Sigmoid colon (tissue), 6 donors: ENCODE measurements at regions not wholly inside any gene's neighbourhood (a gene's known extent, or its start where the extent isn't known, plus 50 kb on each side); places are given as distances from the start of the nearest gene placed in this dataset.

Experiments
- DNase-seq: peaks from one replicate; pipeline ENCODE4 v3.0.0-alpha.2; 2019
- H3K27ac ChIP-seq, 4 donors: fragments of 200-600 bp; sonication (generic); one replicate each; pipeline ENCODE4 v1.5.1; 2016 to 2019; ENCODE audit warnings: mild to moderate bottlenecking in 1 of 4
- H3K27me3 ChIP-seq, 3 donors: fragments of 200-600 bp; sonication (generic); one replicate each; pipeline ENCODE4 v1.5.1; 2019; ENCODE audit warnings: mild to moderate bottlenecking in 1 of 3
- H3K36me3 ChIP-seq, 4 donors: fragments of 200-600 bp; sonication (generic); one replicate each; pipeline ENCODE4 v1.5.1; 2016 to 2019
- H3K4me1 ChIP-seq, 4 donors: fragments of 200-600 bp; sonication (generic); one replicate each; pipeline ENCODE4 v1.5.1; 2017 to 2019
- H3K4me3 ChIP-seq, 4 donors: fragments of 200-600 bp; sonication (generic); one replicate each; pipeline ENCODE4 v1.5.1; 2017 to 2019; ENCODE audit warnings: mild to moderate bottlenecking in 2 of 4, moderate library complexity in 1 of 4
- H3K9me3 ChIP-seq, 4 donors: fragments of 200-600 bp in 3 of 4; sonication (generic) in 3 of 4; one replicate each; pipeline versions ENCODE4 v1.5.1 to v1.6.1; 2013 to 2019
- CTCF ChIP-seq, 4 experiments: fragments of 450-650 bp in 3 of 4; fragments of 200-600 bp in 1 of 4; IDR thresholded peaks; one replicate each; pipeline ENCODE4 v1.5.1; 2016 to 2019; ENCODE audit warnings: antibody characterized with exemption in 4 of 4, mild to moderate bottlenecking in 3 of 4, moderate library complexity in 2 of 4
- EP300 ChIP-seq, 4 donors: sonication (generic); formaldehyde crosslinking; IDR thresholded peaks; one replicate each; pipeline ENCODE4 v1.6.1; 2017; ENCODE audit warnings: antibody characterized with exemption in 4 of 4
- POLR2A ChIP-seq, 2 donors: fragments of 450-650 bp; IDR thresholded peaks; one replicate each; pipeline ENCODE4 v1.6.1; 2016; ENCODE audit warnings: antibody characterized with exemption in 2 of 2, mild to moderate bottlenecking in 2 of 2, moderate library complexity in 2 of 2
- POLR2AphosphoS5 ChIP-seq, 4 donors: sonication (generic); formaldehyde crosslinking; IDR thresholded peaks; one replicate each; pipeline ENCODE4 v1.6.1; 2017; ENCODE audit warnings: antibody characterized with exemption in 4 of 4
- WGBS, 2 donors: extraction: QIAGEN DNeasy Blood & Tissue Kit; methylation state at CpG; one replicate each; pipeline ENCODE4 v1.1.7; 2013; 5-methylcytosine and 5-hydroxymethylcytosine counted together
- intact Hi-C: fragments of 100-400 bp; cut with DNase I; formaldehyde crosslinking; loops from one replicate; pipeline ENCODE4 v1.15.1; 2023
- donor health status: healthy with polysubstance abuse.
- donor health status: healthy.

GRCh38 chr2:188865681-188866080 lies 108.5 kb upstream of the COL3A1 start:
- no peak for TF ChIP-seq CTCF (IDR thresholded peaks at IDR 0.05)
- no peak for TF ChIP-seq POLR2AphosphoS5 (IDR thresholded peaks at IDR 0.05)
- TF ChIP-seq EP300 (IDR thresholded peaks at IDR 0.05) = no peak
- TF ChIP-seq POLR2A (IDR thresholded peaks at IDR 0.05) = no peak
- Histone ChIP-seq H3K9me3 (no peaks in the 10 kb centered on the region), H3K27me3 (no peaks in the 10 kb centered on the region), H3K4me3 (no peak overlapping the region), H3K4me1 (peaks cover 0 to 13% (median 10%) of the 10 kb centered on the region in 4 donors), H3K36me3 (no peaks in the 10 kb centered on the region), H3K27ac (no peak overlapping the region)
- DNase-seq = no peak
- intact Hi-C loops = no loop called here
- WGBS, 2 donors = 54 to 65% methylated on average over 2 of the region's 2 CpGs

GRCh38 chr2:188869550-188869949 lies 104.6 kb upstream of the COL3A1 start:
- no peak for DNase-seq
- no peak for TF ChIP-seq EP300 (IDR thresholded peaks at IDR 0.05)
- no peak for TF ChIP-seq POLR2A (IDR thresholded peaks at IDR 0.05)
- TF ChIP-seq CTCF (IDR thresholded peaks at IDR 0.05) = no peak
- TF ChIP-seq POLR2AphosphoS5 (IDR thresholded peaks at IDR 0.05) = no peak
- H3K9me3 ChIP-seq = no peaks in the 10 kb centered on the region
- intact Hi-C loops = no loop called here
- H3K4me3 ChIP-seq = no peak overlapping the region
- 68 to 73% methylated on average over 2 of the region's 2 CpGs for WGBS, 2 donors
- peaks cover 0 to 13% (median 10%) of the 10 kb centered on the region in 4 donors for H3K4me1 ChIP-seq
- no peaks in the 10 kb centered on the region for H3K36me3 ChIP-seq
- H3K27ac ChIP-seq = no peak overlapping the region
- H3K27me3 ChIP-seq = no peaks in the 10 kb centered on the region

GRCh38 chr2:188870289-188870688 lies 103.9 kb upstream of the COL3A1 start:
- H3K4me1 ChIP-seq = peaks cover 0 to 13% (median 10%) of the 10 kb centered on the region in 4 donors
- H3K4me3 ChIP-seq = no peak overlapping the region
- no peaks in the 10 kb centered on the region for H3K36me3 ChIP-seq
- TF ChIP-seq POLR2AphosphoS5 (IDR thresholded peaks at IDR 0.05) = no peak
- no peak for TF ChIP-seq POLR2A (IDR thresholded peaks at IDR 0.05)
- no peak for TF ChIP-seq EP300 (IDR thresholded peaks at IDR 0.05)
- no peak for TF ChIP-seq CTCF (IDR thresholded peaks at IDR 0.05)
- no peak overlapping the region for H3K27ac ChIP-seq
- intact Hi-C loops = no loop called here
- no peaks in the 10 kb centered on the region for H3K27me3 ChIP-seq
- WGBS, 2 donors = 59 to 69% methylated on average over 1 of the region's 1 CpG
- no peaks in the 10 kb centered on the region for H3K9me3 ChIP-seq
- DNase-seq = no peak

- 93 to 94% methylated on average over 6 of the region's 6 CpGs for WGBS, 2 donors
- H3K36me3 ChIP-seq = no peaks in the 10 kb centered on the region
- H3K27me3 ChIP-seq = no peaks in the 10 kb centered on the region
- TF ChIP-seq EP300 (IDR thresholded peaks at IDR 0.05) (no peak), CTCF (IDR thresholded peaks at IDR 0.05) (no peak), POLR2AphosphoS5 (IDR thresholded peaks at IDR 0.05) (no peak), POLR2A (IDR thresholded peaks at IDR 0.05) (no peak)
- peaks cover 0 to 8% (median under 1%) of the 10 kb centered on the region in 4 donors for H3K4me1 ChIP-seq
- intact Hi-C loops = no loop called here
- H3K4me3 ChIP-seq = no peak overlapping the region
- no peak for DNase-seq
- no peak overlapping the region for H3K27ac ChIP-seq
- H3K9me3 ChIP-seq = no peaks in the 10 kb centered on the region
Measured at GRCh38 chr2:188875104-188875503, 99.1 kb upstream of the COL3A1 start.

GRCh38 chr2:188878716-188879115 lies 95.5 kb upstream of the COL3A1 start:
- Histone ChIP-seq H3K36me3 (no peaks in the 10 kb centered on the region), H3K27ac (no peak overlapping the region), H3K9me3 (no peaks in the 10 kb centered on the region), H3K4me1 (peaks cover 0 to 7% (median 0%) of the 10 kb centered on the region in 4 donors), H3K4me3 (no peak overlapping the region), H3K27me3 (no peaks in the 10 kb centered on the region)
- intact Hi-C loops = no loop called here
- TF ChIP-seq POLR2AphosphoS5 (IDR thresholded peaks at IDR 0.05) (no peak), EP300 (IDR thresholded peaks at IDR 0.05) (no peak), CTCF (IDR thresholded peaks at IDR 0.05) (no peak), POLR2A (IDR thresholded peaks at IDR 0.05) (no peak)
- no peak for DNase-seq
